OCI-LY7 (cell line): ENCODE measurements at regions not wholly inside any gene's neighbourhood (a gene's known extent, or its start where the extent isn't known, plus 50 kb on each side); places are given as distances from the start of the nearest gene placed in this dataset.
A peak's percentile ranks its signal among the peaks of the same experiment; 100 is the strongest.

Experiments
- BruUV-seq: library from RNA; stranded (reverse); fragments of 400-500 nt; replicated peaks from 2 replicates; lab custom pipeline; 2021; lab: Mats Ljungman, UMichigan
- CTCF ChIA-PET: fragments of 300-600 bp; sonication (Branson Sonifier 250); formaldehyde crosslinking; loops from one replicate; lab custom pipeline; 2022; ENCODE audit warnings: antibody characterized with exemption; ENCODE audit not compliant: unreplicated experiment; lab: Charles Lee
- POLR2A ChIA-PET: fragments of 300-600 bp; sonication (Branson Sonifier 250); formaldehyde crosslinking; loops from one replicate; lab custom pipeline; 2022; ENCODE audit warnings: antibody characterized with exemption; lab: Charles Lee
- DNase-seq: peaks from one replicate; pipeline ENCODE4 v3.0.0-alpha.2; 2015; ENCODE audit warnings: low spot score
- H2AFZ ChIP-seq: fragments of 200-600 bp; sonication (generic), shearing (Covaris generic); 2 replicates; pipeline ENCODE4 v1.6.1; 2014; ENCODE audit warnings: mild to moderate bottlenecking, antibody characterized with exemption, low read length, moderate library complexity
- H3K27ac ChIP-seq: fragments of 200-600 bp; sonication (generic); 2 replicates; pipeline ENCODE4 v1.5.1; 2014; ENCODE audit warnings: mixed run types, low read depth, mild to moderate bottlenecking, moderate library complexity, low read length, inconsistent platforms; ENCODE audit not compliant: poor library complexity, severe bottlenecking
- H3K36me3 ChIP-seq: fragments of 200-600 bp; sonication (generic); 2 replicates; pipeline ENCODE4 v1.6.1; 2014; ENCODE audit warnings: mild to moderate bottlenecking, antibody characterized with exemption, low read length, moderate library complexity, mixed read lengths; ENCODE audit not compliant: insufficient read depth
- H3K4me1 ChIP-seq: fragments of 200-600 bp; sonication (generic); 2 replicates; pipeline ENCODE4 v1.5.1; 2014; ENCODE audit warnings: mild to moderate bottlenecking, low read length; ENCODE audit not compliant: insufficient read depth, poor library complexity, severe bottlenecking
- H3K4me2 ChIP-seq: fragments of 200-600 bp; sonication (generic); 2 replicates; pipeline ENCODE4 v1.6.1; 2014; ENCODE audit warnings: mild to moderate bottlenecking, low read length
- H3K4me3 ChIP-seq: fragments of 200-600 bp; sonication (generic); 2 replicates; pipeline ENCODE4 v1.5.1; 2014; ENCODE audit warnings: mild to moderate bottlenecking, low read depth, low read length; ENCODE audit not compliant: poor library complexity, severe bottlenecking
- H3K79me2 ChIP-seq: fragments of 200-600 bp; sonication (generic); 2 replicates; pipeline ENCODE4 v1.6.1; 2016; ENCODE audit warnings: low read depth, mild to moderate bottlenecking, low read length, moderate library complexity, mixed read lengths; ENCODE audit not compliant: insufficient read depth
- H3K9me2 ChIP-seq: fragments of 200-600 bp; sonication (generic); 2 replicates; pipeline ENCODE4 v1.6.1; 2016; ENCODE audit warnings: mild to moderate bottlenecking, low read length, mixed read lengths; ENCODE audit not compliant: insufficient read depth
- H3K9me3 ChIP-seq: fragments of 200-600 bp; sonication (generic); 2 replicates; pipeline ENCODE4 v1.6.1; 2014; ENCODE audit warnings: mild to moderate bottlenecking, mixed run types, low read length, mixed read lengths
- H4K20me1 ChIP-seq: fragments of 200-600 bp; sonication (generic); 2 replicates; pipeline ENCODE4 v1.6.1; 2014; ENCODE audit warnings: mild to moderate bottlenecking, antibody characterized with exemption, low read length, moderate library complexity, mixed read lengths; ENCODE audit not compliant: insufficient read depth
- EZH2phosphoT487 ChIP-seq: fragments of 200-600 bp; sonication (generic); IDR thresholded peaks from 2 replicates; pipeline ENCODE4 v1.6.1; 2018; ENCODE audit warnings: low read depth, borderline replicate concordance, mild to moderate bottlenecking, mixed run types, antibody characterized with exemption, low read length, moderate library complexity, mixed read lengths
- intact Hi-C: fragments of 100-400 bp; cut with micrococcal nuclease; formaldehyde crosslinking; loops from one replicate; pipeline ENCODE4 v1.10.0; 2022; ENCODE audit not compliant: unreplicated experiment
- TF ChIP-seq, protein P1 (sequence below): fragments of 200-600 bp; sonication (generic); conservative IDR thresholded peaks from 2 replicates; pipeline ENCODE4 v1.5.1; 2014; ENCODE audit warnings: mild to moderate bottlenecking, antibody characterized with exemption, low read length, moderate library complexity, mixed read lengths

DNA sequence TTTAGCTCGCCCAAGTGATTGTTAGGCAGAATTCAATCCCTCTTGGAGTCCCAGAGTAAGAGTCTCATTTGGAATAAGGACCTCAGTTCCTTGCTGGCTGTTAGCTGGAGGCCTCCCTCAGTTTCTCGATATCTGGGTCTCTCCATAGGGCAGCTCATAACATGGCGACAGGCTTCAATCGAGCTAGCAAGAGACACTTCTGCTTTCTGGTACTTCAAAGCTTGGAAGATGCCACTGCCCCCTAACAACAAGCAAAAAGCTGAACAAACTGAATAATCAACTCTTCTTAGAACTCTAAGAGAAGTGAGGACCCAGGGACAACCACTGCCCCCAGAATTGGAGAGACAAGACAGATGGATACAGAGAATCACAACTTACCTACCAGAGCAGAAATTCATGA, 86.2 kb downstream of the TEX35 start:
- Histone ChIP-seq H3K4me1 (peaks cover 63% of the 10 kb centered on the region), H3K9me3 (no peaks in the 10 kb centered on the region; the same call in 1 of the 2 replicates), H3K4me2 (peak overlapping the region; percentile 46), H3K79me2 (no peaks in the 10 kb centered on the region), H3K27ac (peak overlapping the region; percentile 43), H3K4me3 (peak overlapping the region; percentile 2), H3K36me3 (no peaks in the 10 kb centered on the region), H3K9me2 (no peaks in the 10 kb centered on the region), H2AFZ (peak overlapping the region; percentile 75), H4K20me1 (no peaks in the 10 kb centered on the region)
- no TSS peak for BruUV-seq
- CTCF ChIA-PET: no interaction called here
- intact Hi-C loops: no loop called here
- POLR2A ChIA-PET: interaction anchor here (0.6 to 14.9 kb wide), 6 partner anchors 13 to 435 kb away, joined by 3 to 288 read pairs (median 4); no protein-coding TSS in a partner anchor
- peak; percentile 76 for DNase-seq
- TF ChIP-seq EZH2phosphoT487: no peak
- TF ChIP-seq, protein P1, sequence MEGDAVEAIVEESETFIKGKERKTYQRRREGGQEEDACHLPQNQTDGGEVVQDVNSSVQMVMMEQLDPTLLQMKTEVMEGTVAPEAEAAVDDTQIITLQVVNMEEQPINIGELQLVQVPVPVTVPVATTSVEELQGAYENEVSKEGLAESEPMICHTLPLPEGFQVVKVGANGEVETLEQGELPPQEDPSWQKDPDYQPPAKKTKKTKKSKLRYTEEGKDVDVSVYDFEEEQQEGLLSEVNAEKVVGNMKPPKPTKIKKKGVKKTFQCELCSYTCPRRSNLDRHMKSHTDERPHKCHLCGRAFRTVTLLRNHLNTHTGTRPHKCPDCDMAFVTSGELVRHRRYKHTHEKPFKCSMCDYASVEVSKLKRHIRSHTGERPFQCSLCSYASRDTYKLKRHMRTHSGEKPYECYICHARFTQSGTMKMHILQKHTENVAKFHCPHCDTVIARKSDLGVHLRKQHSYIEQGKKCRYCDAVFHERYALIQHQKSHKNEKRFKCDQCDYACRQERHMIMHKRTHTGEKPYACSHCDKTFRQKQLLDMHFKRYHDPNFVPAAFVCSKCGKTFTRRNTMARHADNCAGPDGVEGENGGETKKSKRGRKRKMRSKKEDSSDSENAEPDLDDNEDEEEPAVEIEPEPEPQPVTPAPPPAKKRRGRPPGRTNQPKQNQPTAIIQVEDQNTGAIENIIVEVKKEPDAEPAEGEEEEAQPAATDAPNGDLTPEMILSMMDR: no peak

DNA sequence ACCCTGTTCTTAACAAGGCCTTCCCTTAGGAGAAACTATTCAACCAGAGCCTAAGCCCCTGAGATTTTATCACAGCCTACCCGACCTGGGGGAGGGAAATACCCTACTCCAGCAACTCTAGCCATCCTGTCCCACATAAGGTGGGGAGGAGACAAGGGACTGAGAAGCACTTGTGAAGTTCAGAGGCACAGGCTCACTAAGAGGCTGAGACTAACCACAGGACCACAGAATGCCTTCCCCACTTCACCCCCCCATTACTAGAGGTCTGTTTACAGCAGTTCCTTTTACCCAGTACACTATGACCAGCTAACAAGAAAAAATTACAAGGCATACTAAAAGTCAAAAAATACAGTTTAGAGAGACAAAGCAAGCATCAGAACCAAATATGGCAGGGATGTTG, 86.8 kb downstream of the TEX35 start:
- no peak for TF ChIP-seq EZH2phosphoT487
- TF ChIP-seq, protein P1: no peak
- no peaks in the 10 kb centered on the region for H4K20me1 ChIP-seq
- H3K79me2 ChIP-seq: no peaks in the 10 kb centered on the region
- peaks cover 69% of the 10 kb centered on the region for H3K4me1 ChIP-seq
- H3K4me3 ChIP-seq: peak overlapping the region; percentile 2
- no peaks in the 10 kb centered on the region; the same call in 1 of the 2 replicates for H3K9me3 ChIP-seq
- intact Hi-C loops: no loop called here
- peak overlapping the region; percentile 75 for H2AFZ ChIP-seq
- H3K27ac ChIP-seq: peak overlapping the region; percentile 43
- no TSS peak for BruUV-seq
- no peaks in the 10 kb centered on the region for H3K9me2 ChIP-seq
- ChIA-PET CTCF (interaction anchor here (0.5 kb wide), 1 partner anchor 127 kb away, joined by 6 read pairs; no protein-coding TSS in a partner anchor), POLR2A (interaction anchor here (7.4 to 14.9 kb wide), 3 partner anchors 13 to 55 kb away, joined by 60 to 288 read pairs (median 143); no protein-coding TSS in a partner anchor)
- DNase-seq: peak; percentile 56
- peak overlapping the region; percentile 46 for H3K4me2 ChIP-seq
- no peaks in the 10 kb centered on the region for H3K36me3 ChIP-seq

DNA sequence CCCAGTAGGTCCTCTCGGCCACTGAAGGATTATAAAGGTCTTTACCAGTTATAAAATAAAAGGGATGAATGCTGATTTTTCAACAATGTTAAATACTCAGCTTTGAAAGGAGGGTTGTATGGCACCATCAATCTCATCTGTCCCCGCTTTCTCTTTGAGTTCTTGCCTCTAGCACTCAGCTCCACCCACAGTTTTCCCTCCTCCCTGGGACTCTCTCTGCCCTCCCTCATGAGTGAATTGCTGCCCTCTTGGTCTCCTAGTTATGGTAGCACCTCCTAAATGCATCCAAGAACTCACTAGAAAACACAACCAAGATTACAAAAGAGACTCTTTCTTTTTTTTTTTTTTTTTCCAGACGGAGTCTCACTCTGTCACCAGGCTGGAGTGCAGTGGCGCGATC, 91.0 kb downstream of the TEX35 start:
- no peaks in the 10 kb centered on the region for H3K36me3 ChIP-seq
- TF ChIP-seq EZH2phosphoT487: no peak
- TF ChIP-seq, protein P1: no peak
- BruUV-seq: no TSS peak
- H3K79me2 ChIP-seq: no peaks in the 10 kb centered on the region
- H4K20me1 ChIP-seq: no peaks in the 10 kb centered on the region
- no peak for DNase-seq
- H3K4me2 ChIP-seq: no peak overlapping the region
- H3K27ac ChIP-seq: peak overlapping the region; percentile 16
- POLR2A ChIA-PET: interaction anchor here (0.6 to 14.9 kb wide), 16 partner anchors 8 to 620 kb away, joined by 3 to 288 read pairs (median 4); partner anchors contain the start of gene RALGPS2
- H3K4me1 ChIP-seq: peaks cover 94% of the 10 kb centered on the region
- no peak overlapping the region for H3K4me3 ChIP-seq
- H3K9me3 ChIP-seq: no peaks in the 10 kb centered on the region; the same call in 1 of the 2 replicates
- intact Hi-C loops: no loop called here
- no peaks in the 10 kb centered on the region for H3K9me2 ChIP-seq
- CTCF ChIA-PET: interaction anchor here (1.1 to 1.4 kb wide), 2 partner anchors 23 to 26 kb away, joined by 4 read pairs; no protein-coding TSS in a partner anchor
- H2AFZ ChIP-seq: no peak overlapping the region
